Hepatocyte (in vitro differentiated cells): ENCODE measurements at regions not wholly inside any gene's neighbourhood (a gene's known extent, or its start where the extent isn't known, plus 50 kb on each side); places are given as distances from the start of the nearest gene placed in this dataset.

ENCODE experiments used
- DNase-seq: peaks from one replicate; pipeline ENCODE4 v3.0.0-alpha.2; 2016; ENCODE audit warnings: low spot score
- H2AFZ ChIP-seq: fragments of 200-600 bp; sonication (generic); 2 replicates; pipeline ENCODE4 v1.6.0; 2016; ENCODE audit warnings: antibody characterized with exemption, mild to moderate bottlenecking
- H3K27ac ChIP-seq: fragments of 200-600 bp; sonication (generic); 2 replicates; pipeline ENCODE4 v1.5.1; 2016; ENCODE audit warnings: mild to moderate bottlenecking
- H3K27me3 ChIP-seq: fragments of 200-600 bp; sonication (generic); 2 replicates; pipeline ENCODE4 v1.6.1; 2016
- H3K36me3 ChIP-seq: fragments of 200-600 bp; sonication (generic); replicated peaks from 2 replicates; pipeline ENCODE4 v1.5.1; 2016; ENCODE audit warnings: low read depth; ENCODE audit not compliant: insufficient read depth
- H3K4me1 ChIP-seq: fragments of 200-600 bp; sonication (generic); 2 replicates; pipeline ENCODE4 v1.5.1; 2016; ENCODE audit warnings: mild to moderate bottlenecking, moderate library complexity; ENCODE audit not compliant: insufficient read depth
- H3K4me2 ChIP-seq: fragments of 200-600 bp; sonication (generic); 2 replicates; pipeline ENCODE4 v1.6.0; 2016
- H3K4me3 ChIP-seq: fragments of 200-600 bp; sonication (generic); 2 replicates; pipeline ENCODE4 v1.5.1; 2016; ENCODE audit warnings: mild to moderate bottlenecking
- H3K79me2 ChIP-seq: fragments of 200-600 bp; sonication (generic); 2 replicates; pipeline ENCODE4 v1.6.0; 2017; ENCODE audit warnings: mild to moderate bottlenecking
- H3K9me2 ChIP-seq: fragments of 200-600 bp; sonication (generic); replicated peaks from 2 replicates; pipeline ENCODE4 v1.6.0; 2017; ENCODE audit warnings: mild to moderate bottlenecking; ENCODE audit not compliant: insufficient read depth
- H3K9me3 ChIP-seq: fragments of 200-600 bp; sonication (generic); 2 replicates; pipeline ENCODE4 v1.5.1; 2016; ENCODE audit warnings: low read depth, mild to moderate bottlenecking
- H4K20me1 ChIP-seq: fragments of 200-600 bp; sonication (generic); 2 replicates; pipeline ENCODE4 v1.6.0; 2016; ENCODE audit warnings: mild to moderate bottlenecking; ENCODE audit not compliant: insufficient read depth, poor library complexity, severe bottlenecking
- CTCF ChIP-seq: fragments of 200-600 bp; sonication (generic); IDR thresholded peaks from 2 replicates; pipeline ENCODE4 v1.5.1; 2016; ENCODE audit warnings: antibody characterized with exemption, mild to moderate bottlenecking; ENCODE audit not compliant: poor library complexity
- EZH2 ChIP-seq: fragments of 200-600 bp; sonication (generic); IDR thresholded peaks from 2 replicates; pipeline ENCODE4 v1.6.1; 2016; ENCODE audit warnings: antibody characterized with exemption, mild to moderate bottlenecking, borderline replicate concordance
- EZH2phosphoT487 ChIP-seq: fragments of 200-600 bp; sonication (generic); IDR thresholded peaks from one replicate; pipeline ENCODE4 v1.6.1; 2018; ENCODE audit warnings: antibody characterized with exemption, mild to moderate bottlenecking, low read depth, moderate library complexity; ENCODE audit not compliant: unreplicated experiment, severe bottlenecking
- WGBS: methylation state at CpG from one replicate; pipeline ENCODE4 v1.1.6; 2016; ENCODE audit warnings: low lambda C conversion rate; ENCODE audit errors: missing lambda C conversion rate; 5-methylcytosine and 5-hydroxymethylcytosine counted together

- no peaks in the 10 kb centered on the region for H3K9me3 ChIP-seq
- H3K4me3 ChIP-seq: no peak overlapping the region
- TF ChIP-seq EZH2 (no peak), CTCF (no peak), EZH2phosphoT487 (no peak)
- H3K4me1 ChIP-seq: no peaks in the 10 kb centered on the region
- no peaks in the 10 kb centered on the region for H4K20me1 ChIP-seq
- H3K79me2 ChIP-seq: no peaks in the 10 kb centered on the region
- no peak overlapping the region for H2AFZ ChIP-seq
- no peaks in the 10 kb centered on the region for H3K36me3 ChIP-seq
- no peak for DNase-seq
- H3K27ac ChIP-seq: no peak overlapping the region
- 84% methylated on average over 5 of the region's 5 CpGs for WGBS
- no peaks in the 10 kb centered on the region for H3K9me2 ChIP-seq
- H3K27me3 ChIP-seq: no peaks in the 10 kb centered on the region
- no peak overlapping the region for H3K4me2 ChIP-seq
Observed at GRCh38 chr18:53894675-53895442, 329.6 kb downstream of the MBD2 start.

GRCh38 chr18:53887447-53887846 is 337.0 kb downstream of the MBD2 start:
- TF ChIP-seq EZH2phosphoT487 (no peak), CTCF (no peak), EZH2 (no peak)
- Histone ChIP-seq H3K27me3 (no peaks in the 10 kb centered on the region), H3K79me2 (no peaks in the 10 kb centered on the region), H3K4me2 (no peak overlapping the region), H3K9me3 (no peaks in the 10 kb centered on the region), H3K9me2 (no peaks in the 10 kb centered on the region), H4K20me1 (no peaks in the 10 kb centered on the region), H3K36me3 (no peaks in the 10 kb centered on the region), H2AFZ (no peak overlapping the region), H3K27ac (no peak overlapping the region), H3K4me3 (no peak overlapping the region), H3K4me1 (no peaks in the 10 kb centered on the region)
- WGBS: 79% methylated on average over 3 of the region's 3 CpGs
- DNase-seq: no peak

GRCh38 chr18:53886058-53886457 is 338.4 kb downstream of the MBD2 start:
- no peak for TF ChIP-seq EZH2phosphoT487
- TF ChIP-seq EZH2: no peak
- TF ChIP-seq CTCF: no peak
- Histone ChIP-seq H3K4me2 (no peak overlapping the region), H3K4me1 (no peaks in the 10 kb centered on the region), H3K9me2 (no peaks in the 10 kb centered on the region), H3K27me3 (no peaks in the 10 kb centered on the region), H3K27ac (no peak overlapping the region), H3K79me2 (no peaks in the 10 kb centered on the region), H4K20me1 (no peaks in the 10 kb centered on the region), H2AFZ (no peak overlapping the region), H3K4me3 (no peak overlapping the region), H3K9me3 (no peaks in the 10 kb centered on the region), H3K36me3 (no peaks in the 10 kb centered on the region)
- 92% methylated on average over 1 of the region's 1 CpG for WGBS
- no peak for DNase-seq
